Testis (tissue), 2 donors: ENCODE measurements at regions not wholly inside any gene's neighbourhood (a gene's known extent, or its start where the extent isn't known, plus 50 kb on each side); places are given as distances from the start of the nearest gene placed in this dataset.

Source experiments
- POLR2A ChIP-seq: fragments of 450-650 bp; IDR thresholded peaks from one replicate; pipeline ENCODE4 v1.6.1; 2017; ENCODE audit warnings: antibody characterized with exemption, mild to moderate bottlenecking, moderate library complexity
- TF ChIP-seq, protein P1 (sequence below), 3 experiments: fragments of 450-650 bp in 2 of 3; fragments of 200-600 bp in 1 of 3; sonication (generic) in 1 of 3; IDR thresholded peaks; one replicate each; pipeline ENCODE4 v1.5.1; 2016 to 2019; ENCODE audit warnings: antibody characterized with exemption in 3 of 3, mild to moderate bottlenecking in 2 of 3, moderate library complexity in 1 of 3

DNA sequence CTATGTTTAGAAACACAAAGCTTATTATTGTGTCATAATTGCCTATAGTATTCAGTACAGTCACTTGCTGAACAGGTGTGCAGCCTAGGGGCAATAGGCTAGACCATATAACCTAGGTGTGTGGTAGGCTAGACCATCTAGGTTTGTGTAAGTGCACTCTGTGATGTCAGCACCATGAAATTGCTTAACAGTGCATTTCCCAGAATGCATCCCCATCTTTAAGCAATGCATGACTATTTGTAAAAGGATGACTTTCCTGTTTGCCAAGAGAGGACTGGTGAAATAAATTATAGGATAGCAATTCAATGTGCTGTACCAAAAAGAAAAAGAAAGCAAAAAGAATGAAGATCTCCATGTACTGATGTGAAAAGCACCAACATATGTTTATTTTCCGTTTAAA is 288.7 kb upstream of the AUTS2 start:
- TF ChIP-seq, protein P1, sequence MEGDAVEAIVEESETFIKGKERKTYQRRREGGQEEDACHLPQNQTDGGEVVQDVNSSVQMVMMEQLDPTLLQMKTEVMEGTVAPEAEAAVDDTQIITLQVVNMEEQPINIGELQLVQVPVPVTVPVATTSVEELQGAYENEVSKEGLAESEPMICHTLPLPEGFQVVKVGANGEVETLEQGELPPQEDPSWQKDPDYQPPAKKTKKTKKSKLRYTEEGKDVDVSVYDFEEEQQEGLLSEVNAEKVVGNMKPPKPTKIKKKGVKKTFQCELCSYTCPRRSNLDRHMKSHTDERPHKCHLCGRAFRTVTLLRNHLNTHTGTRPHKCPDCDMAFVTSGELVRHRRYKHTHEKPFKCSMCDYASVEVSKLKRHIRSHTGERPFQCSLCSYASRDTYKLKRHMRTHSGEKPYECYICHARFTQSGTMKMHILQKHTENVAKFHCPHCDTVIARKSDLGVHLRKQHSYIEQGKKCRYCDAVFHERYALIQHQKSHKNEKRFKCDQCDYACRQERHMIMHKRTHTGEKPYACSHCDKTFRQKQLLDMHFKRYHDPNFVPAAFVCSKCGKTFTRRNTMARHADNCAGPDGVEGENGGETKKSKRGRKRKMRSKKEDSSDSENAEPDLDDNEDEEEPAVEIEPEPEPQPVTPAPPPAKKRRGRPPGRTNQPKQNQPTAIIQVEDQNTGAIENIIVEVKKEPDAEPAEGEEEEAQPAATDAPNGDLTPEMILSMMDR (IDR thresholded peaks at IDR 0.05): no peak
- no peak for TF ChIP-seq POLR2A
